ENCODE measurements at regions not wholly inside any gene's neighbourhood (a gene's known extent, or its start where the extent isn't known, plus 50 kb on each side); places are given as distances from the start of the nearest gene placed in this dataset.

DNA sequence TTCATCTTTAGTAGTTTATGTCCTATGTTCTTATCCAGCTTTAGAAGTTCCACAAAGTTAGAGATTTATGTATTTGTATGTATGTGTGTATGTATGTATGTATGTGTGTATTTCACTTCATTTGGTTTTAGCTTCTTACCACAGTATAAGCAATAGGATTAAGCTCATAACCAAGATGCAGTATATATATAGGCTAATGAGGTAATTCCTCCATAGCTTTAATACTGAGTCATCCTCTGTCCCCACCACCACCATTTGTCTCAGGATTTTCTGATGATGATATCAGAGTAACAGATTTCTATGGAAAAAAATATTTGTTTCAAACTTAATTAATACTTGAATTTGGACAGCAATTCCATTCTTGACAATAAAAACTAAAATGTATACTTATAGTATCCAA, 159.2 kb downstream of the SOX11 start:
- TF ChIP-seq CTCF (IDR thresholded peaks at IDR 0.05; ENCODE audit: poor library complexity, severe bottlenecking) (no peak), POLR2AphosphoS5 (IDR thresholded peaks at IDR 0.05) (no peak), TAF1 (IDR thresholded peaks at IDR 0.05; ENCODE audit: low read depth) (no peak), RAD21 (conservative IDR thresholded peaks at IDR 0.05) (no peak), REST (IDR thresholded peaks at IDR 0.05; ENCODE audit: borderline replicate concordance) (no peak), EP300 (conservative IDR thresholded peaks at IDR 0.05; ENCODE audit: poor library complexity, severe bottlenecking) (no peak)

Data from neural cell (in vitro differentiated cells).